HG02759 (cell line): ENCODE measurements at regions not wholly inside any gene's neighbourhood (a gene's known extent, or its start where the extent isn't known, plus 50 kb on each side); places are given as distances from the start of the nearest gene placed in this dataset.

Source experiments
- ATAC-seq: cut with Tn5 transposase; IDR thresholded peaks from one replicate; pipeline ENCODE4 v1.9.1; 2021; ENCODE audit warnings: mild to moderate bottlenecking, moderate library complexity; ENCODE audit not compliant: unreplicated experiment

- ATAC-seq, result no peak
These were observed 445.3 kb upstream of the LRRC7 start for GRCh38 chr1:69122373-69122772.

GRCh38 chr1:69123486-69123885 lies 444.2 kb upstream of the LRRC7 start:
- no peak for ATAC-seq

- no peak for ATAC-seq
These were observed 440.9 kb upstream of the LRRC7 start for GRCh38 chr1:69126796-69127195.

GRCh38 chr1:69128204-69128603 lies 439.5 kb upstream of the LRRC7 start:
- ATAC-seq, result no peak

GRCh38 chr1:69129538-69129937 lies 438.2 kb upstream of the LRRC7 start:
- no peak for ATAC-seq

- ATAC-seq, result no peak
These were observed 429.6 kb upstream of the LRRC7 start for GRCh38 chr1:69138172-69138571.

- no peak for ATAC-seq
These were observed 428.7 kb upstream of the LRRC7 start for GRCh38 chr1:69139007-69139406.

- ATAC-seq, result no peak
These were observed 421.4 kb upstream of the LRRC7 start for GRCh38 chr1:69146303-69146702.

GRCh38 chr1:69148731-69149130 lies 419.0 kb upstream of the LRRC7 start:
- no peak for ATAC-seq

- ATAC-seq, result no peak
These were observed 410.5 kb upstream of the LRRC7 start for GRCh38 chr1:69157046-69157756.

- ATAC-seq, result no peak
These were observed 404.5 kb upstream of the LRRC7 start for GRCh38 chr1:69163241-69163640.

GRCh38 chr1:69163779-69164178 lies 403.9 kb upstream of the LRRC7 start:
- no peak for ATAC-seq

- no peak for ATAC-seq
These were observed 399.8 kb upstream of the LRRC7 start for GRCh38 chr1:69167876-69168275.

- no peak for ATAC-seq
These were observed 396.5 kb upstream of the LRRC7 start for GRCh38 chr1:69171248-69171647.

GRCh38 chr1:69172003-69173000 lies 395.4 kb upstream of the LRRC7 start:
- ATAC-seq, result no peak

GRCh38 chr1:69175053-69175452 lies 392.7 kb upstream of the LRRC7 start:
- no peak for ATAC-seq

GRCh38 chr1:69180358-69180757 lies 387.4 kb upstream of the LRRC7 start:
- ATAC-seq, result no peak

GRCh38 chr1:69185378-69185777 lies 382.3 kb upstream of the LRRC7 start:
- no peak for ATAC-seq

- no peak for ATAC-seq
These were observed 376.4 kb upstream of the LRRC7 start for GRCh38 chr1:69191335-69191734.

- no peak for ATAC-seq
These were observed 372.6 kb upstream of the LRRC7 start for GRCh38 chr1:69195136-69195535.

- ATAC-seq, result no peak
These were observed 371.7 kb upstream of the LRRC7 start for GRCh38 chr1:69196071-69196470.

GRCh38 chr1:69197816-69198215 lies 369.9 kb upstream of the LRRC7 start:
- ATAC-seq, result no peak
